Activated CD8-positive, alpha-beta memory T cell treated with anti-CD3 and anti-CD28 coated beads for 48 hours (primary cell): ENCODE measurements at regions not wholly inside any gene's neighbourhood (a gene's known extent, or its start where the extent isn't known, plus 50 kb on each side); places are given as distances from the start of the nearest gene placed in this dataset.
A peak's percentile ranks its signal among the peaks of the same experiment; 100 is the strongest.

Experiments
- DNase-seq, 3 experiments: peaks; one replicate each; pipeline ENCODE4 v3.0.0-alpha.2; 2020; ENCODE audit warnings: low read depth in 2 of 3, low spot score in 2 of 3

DNA sequence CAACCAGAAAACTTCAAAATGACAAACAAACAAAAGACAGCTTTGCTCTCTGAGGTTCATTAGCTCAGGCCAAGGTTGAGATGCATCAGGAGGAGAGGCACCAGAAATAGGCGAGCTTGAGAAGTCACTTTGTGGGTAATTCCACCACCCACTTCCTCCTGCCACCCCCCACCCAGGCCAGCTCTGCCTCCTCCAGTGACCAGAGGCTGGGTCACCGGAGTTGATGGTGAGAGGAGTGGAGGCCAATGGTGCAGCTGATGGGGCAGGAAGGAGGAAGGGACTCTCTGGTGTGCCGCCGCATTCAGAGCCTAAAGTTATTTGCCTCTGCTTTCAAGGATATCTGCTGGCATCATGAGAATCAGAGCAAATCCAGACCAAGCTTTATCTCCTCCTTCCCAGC lies 73.8 kb upstream of the ASTN2 start:
- no peak for DNase-seq

DNA sequence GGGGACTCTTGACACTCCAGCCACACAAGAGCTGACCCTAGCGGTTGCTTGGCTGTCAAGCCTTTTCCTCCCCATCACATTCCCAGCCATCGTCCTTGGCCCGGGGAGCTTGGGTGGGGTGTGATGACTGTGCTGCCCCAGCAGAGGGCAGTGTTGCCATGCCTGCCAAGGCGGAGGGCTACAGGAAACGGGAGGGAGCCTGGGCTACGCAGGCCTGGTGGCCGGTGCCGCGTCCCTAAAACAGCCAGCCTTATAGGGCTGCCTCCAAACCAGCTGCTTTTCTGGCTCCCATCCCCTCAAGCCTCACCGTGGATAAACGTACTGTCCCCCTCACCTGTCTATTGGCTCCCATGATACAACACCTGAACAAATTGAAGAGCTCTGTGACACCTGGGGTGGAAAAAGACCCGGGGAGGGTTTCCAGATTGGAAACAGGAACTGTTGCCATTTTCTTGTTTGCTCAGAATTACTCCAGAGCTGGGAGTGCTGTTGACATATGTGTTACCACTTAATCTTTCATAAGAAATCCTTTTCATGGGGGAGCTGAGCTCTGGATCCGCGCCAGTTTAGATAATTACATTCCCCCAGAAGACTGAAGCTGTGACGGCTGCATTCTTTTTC lies 72.8 kb upstream of the ASTN2 start:
- peak; percentile 2 to 14 (median 3) for DNase-seq

DNA sequence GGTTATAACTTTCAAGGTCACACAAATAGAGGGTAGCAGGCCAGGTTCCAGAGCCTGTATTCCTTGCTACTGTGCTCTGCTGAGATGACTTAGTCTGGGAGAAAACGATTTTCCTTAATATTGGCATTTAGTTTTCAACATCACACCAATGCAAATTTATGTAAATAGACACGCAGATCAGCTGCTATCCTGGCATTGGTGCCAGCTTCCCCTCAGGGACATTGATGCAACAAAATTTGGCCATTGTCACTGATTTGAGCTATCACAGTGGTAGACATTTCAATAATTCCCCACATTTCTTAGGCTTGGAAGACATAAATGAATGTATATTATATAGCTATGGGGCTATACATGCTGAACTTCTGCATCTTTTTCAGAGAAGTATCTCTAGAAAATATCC lies 71.6 kb upstream of the ASTN2 start:
- DNase-seq, result no peak

DNA sequence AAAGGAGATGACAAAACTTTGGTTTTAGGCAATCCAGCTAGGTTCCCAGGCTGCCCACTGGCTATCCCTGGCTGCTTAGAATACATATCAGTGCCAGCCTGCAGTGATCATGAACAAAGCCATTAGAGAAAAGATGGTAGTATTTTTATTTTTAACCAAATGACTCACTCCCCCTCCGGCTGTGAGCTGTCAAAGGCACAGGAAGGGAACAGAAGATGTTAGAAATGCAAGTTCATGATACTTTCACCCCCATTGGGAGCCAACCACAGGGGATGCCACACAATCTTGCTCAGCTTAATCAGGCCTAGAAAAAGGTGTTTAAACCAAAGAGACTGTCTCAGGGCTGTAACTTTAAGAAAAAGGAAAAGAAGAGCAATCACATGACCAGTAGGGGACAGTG lies 70.3 kb upstream of the ASTN2 start:
- no peak for DNase-seq

DNA sequence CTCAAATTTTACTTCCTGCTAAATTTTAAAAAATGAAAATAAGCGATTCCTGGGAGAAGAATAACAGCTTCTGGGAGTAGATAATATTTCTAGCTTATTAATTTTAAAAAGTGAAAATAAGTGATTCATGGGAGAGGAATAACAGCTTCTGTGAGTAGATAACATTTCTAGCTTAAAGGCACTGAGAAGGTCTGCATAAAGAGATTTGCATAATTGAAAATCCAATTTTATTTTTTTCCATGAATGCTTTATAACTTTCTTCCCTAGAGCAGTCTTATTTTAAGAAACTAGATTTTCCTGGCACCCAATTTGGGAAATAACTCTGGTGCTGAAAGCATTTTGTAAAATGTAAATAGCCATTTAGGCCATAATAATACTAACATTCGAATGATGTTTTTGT lies 65.9 kb upstream of the ASTN2 start:
- DNase-seq, result no peak

GRCh38 chr9:117480253-117480652 lies 65.4 kb upstream of the ASTN2 start:
- DNase-seq, result no peak

DNA sequence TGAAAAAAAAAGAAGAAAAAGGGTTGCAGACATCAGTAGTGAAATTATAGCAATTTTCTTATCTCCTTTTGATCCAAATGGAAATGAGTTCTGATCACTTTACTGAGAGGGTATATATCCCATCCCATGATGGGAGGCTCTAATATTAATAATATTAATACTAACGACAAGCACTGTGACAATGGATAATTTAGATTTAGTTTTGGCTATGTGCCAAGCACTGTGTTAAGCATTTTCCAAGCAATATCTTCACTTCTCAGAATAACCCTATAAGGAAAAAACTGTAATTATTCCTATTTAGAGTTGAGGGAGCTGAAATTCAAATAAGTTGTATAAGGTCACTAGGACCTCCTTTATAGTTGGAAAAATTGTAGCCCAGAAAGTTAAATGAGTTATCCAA lies 58.4 kb upstream of the ASTN2 start:
- no peak for DNase-seq

DNA sequence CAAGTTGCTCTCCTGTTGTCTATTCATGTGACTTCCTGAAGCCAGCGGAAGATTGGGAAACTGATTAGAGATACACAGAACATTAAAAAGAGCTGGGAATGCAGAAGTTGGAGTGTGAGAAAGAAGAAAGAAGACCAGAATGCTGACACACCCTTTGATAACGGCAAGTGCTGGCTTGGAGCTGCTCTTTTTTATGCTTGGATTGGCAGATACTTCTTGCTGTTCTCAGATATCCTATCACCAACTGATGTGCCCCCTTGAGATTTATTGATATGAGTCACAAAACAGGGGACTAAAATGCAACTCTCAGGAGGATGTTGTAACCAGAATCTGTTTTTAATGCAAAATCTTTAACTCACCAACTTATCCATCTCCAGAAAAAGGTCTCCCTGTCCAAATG lies 56.0 kb upstream of the ASTN2 start:
- no peak for DNase-seq

- no peak for DNase-seq
These were observed 55.6 kb upstream of the ASTN2 start for GRCh38 chr9:117470455-117470854.

DNA sequence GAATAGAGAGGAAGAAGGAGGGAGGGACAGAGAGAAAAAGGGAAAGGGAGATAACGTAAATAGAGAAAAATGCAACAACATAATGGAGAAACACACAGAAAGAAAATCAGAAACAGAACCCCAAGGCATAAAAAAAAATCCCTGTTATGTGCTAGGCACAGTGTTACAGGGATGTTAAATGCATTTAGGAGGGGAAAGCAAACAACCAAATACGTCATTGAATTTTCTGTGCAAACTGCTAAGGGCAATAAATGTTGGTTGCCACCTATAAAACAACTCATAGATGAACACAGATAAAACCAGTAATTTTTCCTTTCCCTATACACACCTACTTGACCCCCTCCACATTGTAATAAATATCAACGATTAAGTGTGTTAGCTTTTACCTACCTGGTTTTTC lies 51.3 kb upstream of the ASTN2 start:
- DNase-seq, result no peak

DNA sequence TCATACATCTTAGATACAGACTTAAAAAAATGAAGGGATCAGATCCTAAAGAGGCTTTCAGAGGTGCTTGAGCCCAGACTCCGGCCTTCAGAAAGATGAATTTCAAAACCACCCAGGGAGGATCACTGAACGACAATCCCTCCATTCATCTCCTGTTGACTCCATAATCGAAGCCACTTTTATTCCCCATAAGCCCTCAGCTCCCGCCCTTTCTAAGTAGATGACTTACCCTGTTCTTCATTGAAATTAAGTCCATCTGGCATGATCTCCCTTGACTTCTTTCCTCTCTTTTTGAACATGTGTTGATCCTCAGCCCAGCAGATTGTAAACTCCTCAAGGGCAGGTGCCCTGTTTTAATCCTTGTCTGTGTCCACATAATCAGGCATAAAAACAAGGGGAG lies 50.8 kb upstream of the ASTN2 start:
- DNase-seq, result no peak

DNA sequence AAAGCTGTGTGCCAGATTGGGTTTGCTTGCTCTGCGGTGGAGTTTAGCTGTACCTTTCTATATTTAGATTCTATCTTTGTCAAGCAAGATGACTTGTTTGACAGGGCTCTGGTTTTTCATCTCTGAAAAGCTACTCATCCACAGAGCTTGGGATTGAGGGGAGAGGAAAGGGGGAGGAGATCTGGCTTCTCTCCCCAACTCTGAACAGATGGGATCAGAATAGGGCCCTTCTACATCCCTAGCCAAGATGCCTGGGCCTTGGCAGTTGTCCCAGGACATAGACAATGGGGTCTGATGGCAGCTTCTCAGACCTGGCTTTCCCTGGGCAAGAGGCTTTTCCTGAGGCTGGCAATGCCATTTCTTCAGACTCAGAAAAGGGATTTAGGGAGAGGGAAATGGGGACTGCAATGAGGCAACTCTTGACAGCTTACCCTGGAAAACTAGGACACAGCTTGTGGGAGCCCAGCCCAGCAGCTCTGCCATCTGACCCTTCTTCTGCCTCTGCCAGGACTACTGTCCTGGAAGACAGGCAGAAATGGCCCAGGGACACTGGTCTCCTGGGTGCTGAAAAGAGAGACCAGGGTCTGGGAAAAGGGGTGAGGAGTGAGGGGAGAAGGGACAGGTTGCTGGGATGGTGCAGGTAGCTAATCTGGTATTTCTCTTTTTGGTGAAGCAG lies 50.2 kb upstream of the ASTN2 start:
- DNase-seq, result no peak
